HG03469 (cell line): ENCODE measurements at regions not wholly inside any gene's neighbourhood (a gene's known extent, or its start where the extent isn't known, plus 50 kb on each side); places are given as distances from the start of the nearest gene placed in this dataset.

Source experiments
- ATAC-seq: cut with Tn5 transposase; IDR thresholded peaks from one replicate; pipeline ENCODE4 v1.9.1; 2021; ENCODE audit warnings: mild to moderate bottlenecking, moderate library complexity, moderate number of reproducible peaks; ENCODE audit not compliant: unreplicated experiment

GRCh38 chr11:19525714-19526113 lies 186.9 kb upstream of the NAV2 start:
- ATAC-seq: no peak

- no peak for ATAC-seq
Observed at GRCh38 chr11:19525276-19525675, 187.4 kb upstream of the NAV2 start.

GRCh38 chr11:19524171-19524671 lies 188.4 kb upstream of the NAV2 start:
- no peak for ATAC-seq

GRCh38 chr11:19520681-19521080 lies 192.0 kb upstream of the NAV2 start:
- ATAC-seq: no peak

- ATAC-seq: no peak
Observed at GRCh38 chr11:19519912-19520641, 192.6 kb upstream of the NAV2 start.

GRCh38 chr11:19519353-19519752 lies 193.3 kb upstream of the NAV2 start:
- ATAC-seq: no peak

- no peak for ATAC-seq
Observed at GRCh38 chr11:19513253-19513652, 199.4 kb upstream of the NAV2 start.

GRCh38 chr11:19512618-19513017 lies 200.0 kb upstream of the NAV2 start:
- no peak for ATAC-seq

GRCh38 chr11:19511413-19512183 lies 201.0 kb upstream of the NAV2 start:
- no peak for ATAC-seq

GRCh38 chr11:19511066-19511412 lies 201.6 kb upstream of the NAV2 start:
- ATAC-seq: no peak

GRCh38 chr11:19510468-19510867 lies 202.2 kb upstream of the NAV2 start:
- ATAC-seq: no peak

- no peak for ATAC-seq
Observed at GRCh38 chr11:19509215-19509614, 203.4 kb upstream of the NAV2 start.

- no peak for ATAC-seq
Observed at GRCh38 chr11:19508165-19508564, 204.5 kb upstream of the NAV2 start.

- no peak for ATAC-seq
Observed at GRCh38 chr11:19506816-19507486, 205.7 kb upstream of the NAV2 start.

- ATAC-seq: no peak
Observed at GRCh38 chr11:19502691-19503253, 209.9 kb upstream of the NAV2 start.

GRCh38 chr11:19501631-19502030 lies 211.0 kb upstream of the NAV2 start:
- no peak for ATAC-seq

GRCh38 chr11:19499999-19500398 lies 212.6 kb upstream of the NAV2 start:
- no peak for ATAC-seq

- no peak for ATAC-seq
Observed at GRCh38 chr11:19499026-19499669, 213.5 kb upstream of the NAV2 start.

- no peak for ATAC-seq
Observed at GRCh38 chr11:19493446-19494213, 219.0 kb upstream of the NAV2 start.
